Posterior cingulate gyrus (tissue), 11 donors: ENCODE measurements at regions not wholly inside any gene's neighbourhood (a gene's known extent, or its start where the extent isn't known, plus 50 kb on each side); places are given as distances from the start of the nearest gene placed in this dataset.
"Not testable (repeated sequence)": the region's sequence is repeated elsewhere in the genome, so short reads cannot be mapped to it uniquely, and the experiment has no call there.

Experiments used
- DNase-seq, 10 donors: peaks; one replicate each; pipeline versions ENCODE4 v3.0.0 to v3.0.0-alpha.2; 2020 to 2021; ENCODE audit warnings: mixed read lengths in 3 of 10
- intact Hi-C: fragments of 100-400 bp; cut with DNase I; formaldehyde crosslinking; loops from one replicate; pipeline ENCODE4 v1.15.1; 2023

- intact Hi-C loops = no loop called here
- DNase-seq = no peak
Observed at GRCh38 chr3:87509401-87509800, 233.0 kb upstream of the POU1F1 start.

GRCh38 chr3:87508921-87509320, 232.5 kb upstream of the POU1F1 start:
- no peak for DNase-seq
- intact Hi-C loops = no loop called here

- DNase-seq = no peak
- intact Hi-C loops = no loop called here
Observed at GRCh38 chr3:87507753-87508152, 231.4 kb upstream of the POU1F1 start.

- intact Hi-C loops = loop anchor here (5.0 kb wide), 1 partner anchor 152 kb away; no protein-coding TSS in a partner anchor
- DNase-seq = no peak
Observed at GRCh38 chr3:87503900-87504498, 227.6 kb upstream of the POU1F1 start.

GRCh38 chr3:87501076-87501475, 224.7 kb upstream of the POU1F1 start:
- no peak for DNase-seq
- intact Hi-C loops = loop anchor here (5.0 kb wide), 1 partner anchor 149 kb away; no protein-coding TSS in a partner anchor

- DNase-seq = no peak
- intact Hi-C loops = no loop called here
Observed at GRCh38 chr3:87498358-87499080, 222.1 kb upstream of the POU1F1 start.

GRCh38 chr3:87495938-87496337, 219.6 kb upstream of the POU1F1 start:
- intact Hi-C loops = no loop called here
- DNase-seq = no peak

GRCh38 chr3:87494264-87494663, 217.9 kb upstream of the POU1F1 start:
- intact Hi-C loops = no loop called here

GRCh38 chr3:87491843-87492242, 215.5 kb upstream of the POU1F1 start:
- DNase-seq = no peak
- intact Hi-C loops = no loop called here

More at GRCh38 chr3:87494264-87494663, 217.9 kb upstream of the POU1F1 start:
- DNase-seq = no peak

- DNase-seq = no peak
- intact Hi-C loops = no loop called here
Observed at GRCh38 chr3:87489892-87490291, 213.5 kb upstream of the POU1F1 start.

GRCh38 chr3:87488765-87489164, 212.4 kb upstream of the POU1F1 start:
- intact Hi-C loops = no loop called here
- DNase-seq = no peak

- DNase-seq, intact Hi-C loops: not testable (repeated sequence)
Observed at GRCh38 chr3:87486635-87487034, 210.3 kb upstream of the POU1F1 start.

GRCh38 chr3:87486115-87486514, 209.7 kb upstream of the POU1F1 start:
- intact Hi-C loops = no loop called here
- DNase-seq = no peak

GRCh38 chr3:87478716-87479115, 202.3 kb upstream of the POU1F1 start:
- intact Hi-C loops = no loop called here
- no peak for DNase-seq

- no peak for DNase-seq
- intact Hi-C loops = no loop called here
Observed at GRCh38 chr3:87473944-87474343, 197.6 kb upstream of the POU1F1 start.

- no peak for DNase-seq
- intact Hi-C loops = no loop called here
Observed at GRCh38 chr3:87468938-87469337, 192.6 kb upstream of the POU1F1 start.

- no peak for DNase-seq
- intact Hi-C loops = no loop called here
Observed at GRCh38 chr3:87468235-87468634, 191.9 kb upstream of the POU1F1 start.

GRCh38 chr3:87462228-87462627, 185.8 kb upstream of the POU1F1 start:
- no peak for DNase-seq
- intact Hi-C loops = no loop called here

- no peak for DNase-seq
- intact Hi-C loops = no loop called here
Observed at GRCh38 chr3:87461443-87461842, 185.1 kb upstream of the POU1F1 start.

GRCh38 chr3:87461036-87461435, 184.7 kb upstream of the POU1F1 start:
- intact Hi-C loops = no loop called here
- DNase-seq = no peak

- intact Hi-C loops = no loop called here
- no peak for DNase-seq
Observed at GRCh38 chr3:87448558-87448957, 172.2 kb upstream of the POU1F1 start.

- intact Hi-C loops = no loop called here
Observed at GRCh38 chr3:87446849-87447387, 170.5 kb upstream of the POU1F1 start.

More at GRCh38 chr3:87446849-87447387, 170.5 kb upstream of the POU1F1 start:
- no peak for DNase-seq
